ENCODE measurements at regions not wholly inside any gene's neighbourhood (a gene's known extent, or its start where the extent isn't known, plus 50 kb on each side); places are given as distances from the start of the nearest gene placed in this dataset.
A peak's percentile ranks its signal among the peaks of the same experiment; 100 is the strongest.

DNA sequence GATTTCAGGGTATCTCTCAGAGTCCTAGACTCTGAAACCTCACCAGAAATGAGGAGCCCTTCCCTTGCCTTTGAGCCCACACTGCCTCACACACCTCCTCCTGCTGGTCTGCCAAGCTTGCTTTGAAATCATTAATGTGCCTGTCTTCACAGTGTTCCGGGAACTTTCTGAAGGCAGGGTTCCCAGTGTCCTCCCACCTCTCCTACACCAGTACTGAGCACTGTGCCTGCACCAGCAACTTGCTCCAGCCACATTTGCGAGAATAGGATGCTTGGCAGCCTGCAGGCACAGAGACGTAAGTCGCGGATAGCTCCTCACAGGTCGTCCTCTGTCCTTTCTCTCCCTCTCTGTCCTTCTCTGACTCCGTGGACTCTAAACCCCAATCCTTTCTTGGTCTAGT is 408.4 kb upstream of the EEF2KMT start:
- no peak for DNase-seq (ENCODE audit: low read depth, low spot score)
- peaks cover 19% of the 10 kb centered on the region for H3K4me1 Mint-ChIP-seq
- no peaks in the 10 kb centered on the region for H3K36me3 Mint-ChIP-seq (ENCODE audit: low read depth)
- H3K9me3 Mint-ChIP-seq, result no peaks in the 10 kb centered on the region
- H3K27ac Mint-ChIP-seq (ENCODE audit: unreplicated experiment), result peak overlapping the region; percentile 29
- no peak overlapping the region for H3K4me3 Mint-ChIP-seq
- peaks cover 24% of the 10 kb centered on the region for H3K27me3 Mint-ChIP-seq (ENCODE audit: low read depth)
- TF ChIP-seq, protein P1, sequence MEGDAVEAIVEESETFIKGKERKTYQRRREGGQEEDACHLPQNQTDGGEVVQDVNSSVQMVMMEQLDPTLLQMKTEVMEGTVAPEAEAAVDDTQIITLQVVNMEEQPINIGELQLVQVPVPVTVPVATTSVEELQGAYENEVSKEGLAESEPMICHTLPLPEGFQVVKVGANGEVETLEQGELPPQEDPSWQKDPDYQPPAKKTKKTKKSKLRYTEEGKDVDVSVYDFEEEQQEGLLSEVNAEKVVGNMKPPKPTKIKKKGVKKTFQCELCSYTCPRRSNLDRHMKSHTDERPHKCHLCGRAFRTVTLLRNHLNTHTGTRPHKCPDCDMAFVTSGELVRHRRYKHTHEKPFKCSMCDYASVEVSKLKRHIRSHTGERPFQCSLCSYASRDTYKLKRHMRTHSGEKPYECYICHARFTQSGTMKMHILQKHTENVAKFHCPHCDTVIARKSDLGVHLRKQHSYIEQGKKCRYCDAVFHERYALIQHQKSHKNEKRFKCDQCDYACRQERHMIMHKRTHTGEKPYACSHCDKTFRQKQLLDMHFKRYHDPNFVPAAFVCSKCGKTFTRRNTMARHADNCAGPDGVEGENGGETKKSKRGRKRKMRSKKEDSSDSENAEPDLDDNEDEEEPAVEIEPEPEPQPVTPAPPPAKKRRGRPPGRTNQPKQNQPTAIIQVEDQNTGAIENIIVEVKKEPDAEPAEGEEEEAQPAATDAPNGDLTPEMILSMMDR (conservative IDR thresholded peaks at IDR 0.05), result no peak

- H3K27ac Mint-ChIP-seq (ENCODE audit: unreplicated experiment), result no peak overlapping the region
- H3K9me3 Mint-ChIP-seq, result no peaks in the 10 kb centered on the region
- H3K27me3 Mint-ChIP-seq (ENCODE audit: low read depth), result peaks cover 28% of the 10 kb centered on the region
- TF ChIP-seq, protein P1 (conservative IDR thresholded peaks at IDR 0.05), result no peak
- no peak for DNase-seq (ENCODE audit: low read depth, low spot score)
- no peak overlapping the region for H3K4me3 Mint-ChIP-seq
- no peaks in the 10 kb centered on the region for H3K36me3 Mint-ChIP-seq (ENCODE audit: low read depth)
- H3K4me1 Mint-ChIP-seq, result peaks cover 15% of the 10 kb centered on the region
Observed at GRCh38 chr16:5505091-5505887, 407.7 kb upstream of the EEF2KMT start.

- TF ChIP-seq, protein P1 (conservative IDR thresholded peaks at IDR 0.05), result no peak
- H3K9me3 Mint-ChIP-seq, result no peaks in the 10 kb centered on the region
- H3K4me3 Mint-ChIP-seq, result no peak overlapping the region
- H3K27ac Mint-ChIP-seq (ENCODE audit: unreplicated experiment), result no peak overlapping the region
- peaks cover 15% of the 10 kb centered on the region for H3K4me1 Mint-ChIP-seq
- peaks cover 28% of the 10 kb centered on the region for H3K27me3 Mint-ChIP-seq (ENCODE audit: low read depth)
- DNase-seq (ENCODE audit: low read depth, low spot score), result no peak
- no peaks in the 10 kb centered on the region for H3K36me3 Mint-ChIP-seq (ENCODE audit: low read depth)
Observed at GRCh38 chr16:5504064-5504781, 406.6 kb upstream of the EEF2KMT start.

DNA sequence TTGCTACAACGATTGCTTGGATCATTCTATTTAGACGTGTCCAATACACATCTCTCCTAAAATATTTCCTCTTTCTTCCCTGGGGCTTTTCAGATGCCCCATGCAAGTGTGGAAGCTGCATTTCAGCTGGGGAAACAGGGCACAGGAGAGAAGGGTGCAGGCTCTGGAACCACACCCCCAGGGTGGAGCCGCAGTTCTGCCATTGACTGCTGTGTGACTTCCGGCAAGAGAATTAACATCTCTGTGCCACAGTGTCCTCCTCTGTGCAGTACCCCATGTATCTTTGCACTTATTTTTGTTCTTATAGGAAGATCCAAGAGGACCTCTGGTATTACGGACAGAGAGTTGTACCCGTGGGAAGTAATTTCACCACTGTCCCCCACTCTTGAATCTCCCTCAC is 405.3 kb upstream of the EEF2KMT start:
- H3K27ac Mint-ChIP-seq (ENCODE audit: unreplicated experiment), result no peak overlapping the region

DNA sequence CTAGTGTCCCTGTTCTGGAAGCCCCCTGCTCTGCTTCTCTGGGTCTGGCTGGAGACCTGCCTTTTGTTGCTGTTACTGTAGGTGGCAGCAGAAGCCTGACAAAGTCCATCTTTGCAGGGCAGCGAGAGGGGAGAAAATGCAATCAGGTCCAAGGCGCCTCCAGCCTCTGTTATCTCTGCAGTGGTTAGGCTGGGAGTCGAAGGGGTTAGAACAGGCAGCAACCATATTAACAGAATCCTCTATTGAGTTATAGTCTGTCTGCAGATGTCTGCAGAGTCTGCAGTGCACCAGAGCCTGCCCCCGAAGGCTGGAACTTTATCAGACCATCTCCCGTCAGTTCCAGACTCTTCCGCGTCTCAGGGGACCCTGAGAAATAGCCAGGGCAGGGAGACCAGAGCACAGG is 404.9 kb upstream of the EEF2KMT start:
- Mint-ChIP-seq H3K27ac (ENCODE audit: unreplicated experiment) (no peak overlapping the region), H3K36me3 (ENCODE audit: low read depth) (no peaks in the 10 kb centered on the region), H3K4me3 (no peak overlapping the region), H3K9me3 (no peaks in the 10 kb centered on the region), H3K27me3 (ENCODE audit: low read depth) (peaks cover 26% of the 10 kb centered on the region), H3K4me1 (peaks cover 20% of the 10 kb centered on the region)
- DNase-seq (ENCODE audit: low read depth, low spot score), result peak; percentile 32
- TF ChIP-seq, protein P1 (conservative IDR thresholded peaks at IDR 0.05), result peak; percentile 72

More for the DNA sequence above, 405.3 kb upstream of the EEF2KMT start:
- no peak for DNase-seq (ENCODE audit: low read depth, low spot score)
- TF ChIP-seq, protein P1 (conservative IDR thresholded peaks at IDR 0.05), result no peak
- H3K4me3 Mint-ChIP-seq, result no peak overlapping the region
- peaks cover 15% of the 10 kb centered on the region for H3K4me1 Mint-ChIP-seq
- no peaks in the 10 kb centered on the region for H3K36me3 Mint-ChIP-seq (ENCODE audit: low read depth)
- no peaks in the 10 kb centered on the region for H3K9me3 Mint-ChIP-seq
- peaks cover 26% of the 10 kb centered on the region for H3K27me3 Mint-ChIP-seq (ENCODE audit: low read depth)
